Trophoblast cell (in vitro differentiated cells and primary cell): ENCODE measurements at regions not wholly inside any gene's neighbourhood (a gene's known extent, or its start where the extent isn't known, plus 50 kb on each side); places are given as distances from the start of the nearest gene placed in this dataset.
A peak's percentile ranks its signal among the peaks of the same experiment; 100 is the strongest.

Experiments used
- DNase-seq, 2 donors: peaks; one replicate each; pipeline ENCODE4 v3.0.0-alpha.2; 2016
- H2AFZ ChIP-seq: 2 replicates; pipeline ENCODE4 v1.6.1; 2013; ENCODE audit warnings: low read length, moderate library complexity, mild to moderate bottlenecking; ENCODE audit not compliant: insufficient read depth, poor library complexity
- H2AK5ac ChIP-seq: 2 replicates; pipeline ENCODE4 v1.6.1; 2013; ENCODE audit warnings: mild to moderate bottlenecking, low read length
- H2BK120ac ChIP-seq: 2 replicates; pipeline ENCODE4 v1.6.1; 2013; ENCODE audit warnings: low read length, mild to moderate bottlenecking, moderate library complexity; ENCODE audit not compliant: insufficient read depth, poor library complexity
- H2BK12ac ChIP-seq: 2 replicates; pipeline ENCODE4 v1.6.1; 2013; ENCODE audit warnings: mild to moderate bottlenecking, low read length, moderate library complexity
- H2BK5ac ChIP-seq: 2 replicates; pipeline ENCODE4 v1.6.1; 2013; ENCODE audit warnings: low read length, low read depth, moderate library complexity, mild to moderate bottlenecking; ENCODE audit not compliant: poor library complexity
- H3K14ac ChIP-seq: 2 replicates; pipeline ENCODE4 v1.6.1; 2013; ENCODE audit warnings: mild to moderate bottlenecking, low read length
- H3K18ac ChIP-seq: 2 replicates; pipeline ENCODE4 v1.6.1; 2013; ENCODE audit warnings: mild to moderate bottlenecking, low read length
- H3K23ac ChIP-seq: 2 replicates; pipeline ENCODE4 v1.6.1; 2013; ENCODE audit warnings: low read length
- H3K27ac ChIP-seq: 2 replicates; pipeline ENCODE4 v1.5.1; 2013; ENCODE audit warnings: low read depth, mild to moderate bottlenecking, inconsistent platforms, low read length, moderate library complexity
- H3K27me3 ChIP-seq: 2 replicates; pipeline ENCODE4 v1.6.1; 2013; ENCODE audit warnings: inconsistent platforms, mild to moderate bottlenecking, low read length, moderate library complexity; ENCODE audit not compliant: insufficient read depth
- H3K36me3 ChIP-seq, 2 experiments: 1 replicate in 1 of 2; 2 replicates in 1 of 2; pipeline ENCODE4 v1.6.1; 2013; ENCODE audit warnings: low read length in 2 of 2, mild to moderate bottlenecking in 2 of 2, moderate library complexity in 1 of 2; ENCODE audit not compliant: insufficient read depth in 2 of 2, control insufficient read depth in 1 of 2
- H3K4ac ChIP-seq: 2 replicates; pipeline ENCODE4 v1.6.1; 2013; ENCODE audit warnings: low read depth, mild to moderate bottlenecking, low read length, moderate library complexity
- H3K4me1 ChIP-seq, 2 experiments: 1 replicate in 1 of 2; 2 replicates in 1 of 2; pipeline ENCODE4 v1.6.1; 2013; ENCODE audit warnings: low read length in 2 of 2, mild to moderate bottlenecking in 2 of 2, moderate library complexity in 1 of 2; ENCODE audit not compliant: insufficient read depth in 2 of 2, control insufficient read depth in 1 of 2
- H3K4me2 ChIP-seq: 2 replicates; pipeline ENCODE4 v1.6.1; 2013; ENCODE audit warnings: inconsistent platforms, mild to moderate bottlenecking, low read length, moderate library complexity
- H3K4me3 ChIP-seq: 2 replicates; pipeline ENCODE4 v1.5.1; 2013; ENCODE audit warnings: mild to moderate bottlenecking, low read depth, low read length, inconsistent platforms
- H3K79me1 ChIP-seq: one replicate; pipeline ENCODE4 v1.6.1; 2013; ENCODE audit warnings: low read length
- H3K79me2 ChIP-seq: 2 replicates; pipeline ENCODE4 v1.6.1; 2013; ENCODE audit warnings: low read length, mild to moderate bottlenecking; ENCODE audit not compliant: control insufficient read depth, insufficient read depth, poor library complexity
- H3K9ac ChIP-seq: 2 replicates; pipeline ENCODE4 v1.6.1; 2013; ENCODE audit warnings: mild to moderate bottlenecking, low read length
- H3K9me3 ChIP-seq: 2 replicates; pipeline ENCODE4 v1.6.1; 2013; ENCODE audit warnings: low read depth, mild to moderate bottlenecking, control low read depth, inconsistent platforms, low read length; ENCODE audit not compliant: insufficient read depth
- H4K12ac ChIP-seq: 2 replicates; pipeline ENCODE4 v1.6.1; 2013; ENCODE audit warnings: low read depth, mild to moderate bottlenecking, low read length, moderate library complexity
- H4K8ac ChIP-seq: 2 replicates; pipeline ENCODE4 v1.6.1; 2013; ENCODE audit warnings: low read depth, mild to moderate bottlenecking, low read length, moderate library complexity
- H4K91ac ChIP-seq: one replicate; pipeline ENCODE4 v1.6.1; 2013; ENCODE audit warnings: low read depth, mild to moderate bottlenecking, low read length, moderate library complexity
- WGBS: extraction: QIAGEN DNeasy Blood & Tissue Kit; methylation state at CpG from one replicate; pipeline ENCODE4 v1.1.7; 2013; ENCODE audit warnings: missing lambda C conversion rate; ENCODE audit not compliant: insufficient read length, insufficient coverage; ENCODE audit errors: extremely low coverage; 5-methylcytosine and 5-hydroxymethylcytosine counted together

DNA sequence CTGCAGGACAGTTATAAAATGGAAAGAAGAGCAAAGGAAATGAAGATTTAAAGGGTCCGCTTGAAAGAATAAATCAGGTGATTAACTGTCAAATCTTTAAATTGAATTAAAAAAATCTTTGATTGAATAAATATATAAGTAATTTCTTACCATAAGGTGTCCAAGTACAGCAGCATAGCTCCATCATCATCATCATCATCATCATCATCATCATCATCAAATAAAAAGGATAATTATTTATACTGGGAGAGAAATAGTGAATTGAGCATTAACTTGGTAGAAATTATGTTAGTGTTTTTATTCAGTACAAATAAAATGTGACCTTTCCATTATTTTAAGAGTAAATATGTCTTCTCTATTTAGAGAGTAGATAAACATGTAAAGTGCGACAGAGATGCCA, 745.6 kb upstream of the MARCKS start:
- H4K12ac ChIP-seq: no peak overlapping the region
- H3K14ac ChIP-seq: no peak overlapping the region
- no peak overlapping the region for H4K91ac ChIP-seq
- H3K79me1 ChIP-seq: peaks cover 4% of the 10 kb centered on the region
- no peak overlapping the region for H3K4ac ChIP-seq
- H3K79me2 ChIP-seq: no peaks in the 10 kb centered on the region
- H2BK12ac ChIP-seq: no peak overlapping the region
- no peak overlapping the region for H2AK5ac ChIP-seq
- H3K4me3 ChIP-seq: no peak overlapping the region
- H4K8ac ChIP-seq: no peak overlapping the region
- no peaks in the 10 kb centered on the region for H3K27me3 ChIP-seq
- no peaks in the 10 kb centered on the region for H3K9me3 ChIP-seq
- H3K9ac ChIP-seq: no peak overlapping the region
- no peak overlapping the region for H3K18ac ChIP-seq
- no peak overlapping the region for H2AFZ ChIP-seq
- no peak overlapping the region for H2BK120ac ChIP-seq
- no CpG with 5 or more reads among the region's 2 CpGs for WGBS
- no peaks in the 10 kb centered on the region for H3K4me1 ChIP-seq
- H3K27ac ChIP-seq: no peak overlapping the region
- no peak overlapping the region for H2BK5ac ChIP-seq
- no peak overlapping the region for H3K23ac ChIP-seq
- no peak for DNase-seq
- no peaks in the 10 kb centered on the region for H3K36me3 ChIP-seq
- no peak overlapping the region for H3K4me2 ChIP-seq

DNA sequence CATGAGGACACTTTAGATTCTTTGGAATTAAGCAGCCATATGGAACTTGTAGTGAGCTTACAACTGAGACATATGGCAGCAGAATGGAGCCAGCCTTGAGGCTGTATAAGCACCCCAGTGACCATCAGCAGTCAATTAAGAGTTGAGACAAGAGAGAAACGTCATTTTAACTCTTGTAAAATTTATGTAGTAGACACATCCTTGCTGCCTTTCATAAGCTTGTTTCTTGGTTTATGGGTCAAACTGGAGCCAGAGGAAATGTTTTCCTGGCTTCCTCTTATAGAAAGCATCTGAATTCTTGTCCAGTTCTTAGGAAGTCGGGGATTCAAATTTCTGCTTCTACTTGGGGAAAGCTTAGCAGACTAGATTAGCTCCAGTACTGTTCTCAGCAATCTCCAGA, 745.1 kb upstream of the MARCKS start:
- no peak overlapping the region for H2AFZ ChIP-seq
- H3K23ac ChIP-seq: no peak overlapping the region
- peak overlapping the region; percentile 71 for H2BK12ac ChIP-seq
- no peak overlapping the region for H3K18ac ChIP-seq
- no peak overlapping the region for H3K27ac ChIP-seq
- no peaks in the 10 kb centered on the region for H3K9me3 ChIP-seq
- H3K4ac ChIP-seq: no peak overlapping the region
- no peak overlapping the region for H3K4me2 ChIP-seq
- H3K4me3 ChIP-seq: no peak overlapping the region
- no peaks in the 10 kb centered on the region for H3K36me3 ChIP-seq
- no CpG with 5 or more reads among the region's 2 CpGs for WGBS
- no peaks in the 10 kb centered on the region for H3K27me3 ChIP-seq
- no peak overlapping the region for H4K8ac ChIP-seq
- no peak for DNase-seq
- H3K79me1 ChIP-seq: peaks cover 4% of the 10 kb centered on the region
- H4K91ac ChIP-seq: peak overlapping the region; percentile 6
- H2AK5ac ChIP-seq: no peak overlapping the region
- no peaks in the 10 kb centered on the region for H3K4me1 ChIP-seq
- no peak overlapping the region for H2BK5ac ChIP-seq
- no peaks in the 10 kb centered on the region for H3K79me2 ChIP-seq
- H2BK120ac ChIP-seq: no peak overlapping the region
- no peak overlapping the region for H3K14ac ChIP-seq
- no peak overlapping the region for H3K9ac ChIP-seq
- no peak overlapping the region for H4K12ac ChIP-seq

DNA sequence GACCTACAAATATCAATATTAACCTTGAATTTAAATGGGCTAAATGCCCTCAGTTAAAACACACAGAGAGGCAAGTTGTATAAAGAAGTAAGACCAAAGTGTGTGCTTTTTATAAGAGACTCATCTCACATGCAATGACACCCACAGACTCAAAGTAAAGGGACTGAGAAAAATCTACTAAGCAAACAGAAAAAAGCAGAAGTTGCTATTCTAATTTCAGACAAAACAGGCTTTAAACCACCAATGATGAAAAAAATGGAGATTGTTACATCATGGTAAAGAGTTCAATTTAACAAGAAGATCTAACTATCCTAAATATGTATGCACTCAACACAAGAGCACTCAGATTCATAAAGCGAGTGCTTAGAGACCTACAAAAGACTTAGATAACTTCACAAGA, 741.9 kb upstream of the MARCKS start:
- WGBS: no CpG with 5 or more reads among the region's 1 CpG
- no peaks in the 10 kb centered on the region for H3K27me3 ChIP-seq
- H3K27ac ChIP-seq: no peak overlapping the region
- peak in 1 of 2 donors; percentile 43 for DNase-seq
- H3K79me1 ChIP-seq: peaks cover 10% of the 10 kb centered on the region
- H3K23ac ChIP-seq: no peak overlapping the region
- H2AK5ac ChIP-seq: no peak overlapping the region
- no peak overlapping the region for H3K4me3 ChIP-seq
- H3K4ac ChIP-seq: no peak overlapping the region
- H2BK5ac ChIP-seq: no peak overlapping the region
- H4K8ac ChIP-seq: no peak overlapping the region
- H2AFZ ChIP-seq: no peak overlapping the region
- H3K9ac ChIP-seq: no peak overlapping the region
- H3K4me2 ChIP-seq: no peak overlapping the region
- no peaks in the 10 kb centered on the region for H3K36me3 ChIP-seq
- H3K14ac ChIP-seq: no peak overlapping the region
- H3K9me3 ChIP-seq: no peaks in the 10 kb centered on the region
- no peak overlapping the region for H4K12ac ChIP-seq
- H3K79me2 ChIP-seq: no peaks in the 10 kb centered on the region
- H3K4me1 ChIP-seq: peaks cover 0 to 3% of the 10 kb centered on the region in 2 experiments
- H4K91ac ChIP-seq: no peak overlapping the region
- H2BK12ac ChIP-seq: no peak overlapping the region
- no peak overlapping the region for H3K18ac ChIP-seq
- H2BK120ac ChIP-seq: no peak overlapping the region

DNA sequence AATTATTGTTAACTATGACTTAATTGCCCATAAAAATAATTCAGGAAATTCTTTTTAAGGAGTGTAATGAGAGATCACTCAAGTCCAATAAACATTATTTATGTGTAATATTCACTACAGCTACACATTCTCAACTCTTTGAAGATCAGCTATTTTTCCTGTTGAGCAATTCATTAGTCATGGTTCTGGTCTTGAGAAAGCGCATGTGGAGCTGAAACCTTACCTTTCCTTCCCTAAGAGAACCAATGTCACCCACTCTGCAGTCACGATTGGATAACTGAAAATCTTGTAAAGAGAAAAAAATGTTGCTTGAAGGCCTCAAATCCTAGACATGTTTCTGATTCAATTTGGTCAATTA, 736.9 kb upstream of the MARCKS start:
- no peaks in the 10 kb centered on the region for H3K79me2 ChIP-seq
- H3K27ac ChIP-seq: peak overlapping the region; percentile 98
- peaks cover 12% of the 10 kb centered on the region for H3K79me1 ChIP-seq
- no peak overlapping the region for H3K9ac ChIP-seq
- H3K27me3 ChIP-seq: no peaks in the 10 kb centered on the region
- peaks cover 0 to 3% of the 10 kb centered on the region in 2 experiments for H3K4me1 ChIP-seq
- H2AK5ac ChIP-seq: no peak overlapping the region
- no peak overlapping the region for H2BK120ac ChIP-seq
- no peaks in the 10 kb centered on the region for H3K9me3 ChIP-seq
- no peak overlapping the region for H3K14ac ChIP-seq
- H2BK12ac ChIP-seq: no peak overlapping the region
- no peak overlapping the region for H3K4ac ChIP-seq
- peak; percentile 52 to 92 for DNase-seq
- H4K12ac ChIP-seq: no peak overlapping the region
- H4K91ac ChIP-seq: no peak overlapping the region
- H3K4me3 ChIP-seq: no peak overlapping the region
- no peaks in the 10 kb centered on the region for H3K36me3 ChIP-seq
- H3K18ac ChIP-seq: no peak overlapping the region
- WGBS: no CpG with 5 or more reads among the region's 2 CpGs
- no peak overlapping the region for H2AFZ ChIP-seq
- no peak overlapping the region for H3K4me2 ChIP-seq
- no peak overlapping the region for H3K23ac ChIP-seq
- H2BK5ac ChIP-seq: peak overlapping the region; percentile 95
- H4K8ac ChIP-seq: no peak overlapping the region
